RWPE1 (cell line): ENCODE measurements at regions not wholly inside any gene's neighbourhood (a gene's known extent, or its start where the extent isn't known, plus 50 kb on each side); places are given as distances from the start of the nearest gene placed in this dataset.

Experiments
- CTCF ChIA-PET: fragments of 350-600 bp; sonication (Branson Sonifier 250); formaldehyde crosslinking; extraction: SDS; loops from one replicate; lab custom pipeline; 2021; lab: Yijun Ruan, JAX
- POLR2A ChIA-PET: fragments of 400-600 bp; formaldehyde crosslinking; extraction: SDS; loops from one replicate; lab custom pipeline; 2020; ENCODE audit warnings: antibody characterized with exemption; ENCODE audit not compliant: low non-redundant PET; lab: Yijun Ruan, JAX
- DNase-seq: peaks from one replicate; pipeline ENCODE4 v3.0.0; 2012; ENCODE audit warnings: low spot score
- H3K27ac ChIP-seq: fragments of 450-650 bp; 2 replicates; pipeline ENCODE4 v1.5.1; 2017
- CTCF ChIP-seq: fragments of 450-650 bp; conservative IDR thresholded peaks from 2 replicates; pipeline ENCODE4 v1.5.1; 2017; ENCODE audit warnings: low read depth, mild to moderate bottlenecking

GRCh38 chr4:67055319-67055718 lies 490.0 kb downstream of the CENPC start:
- H3K27ac ChIP-seq = no peak overlapping the region

GRCh38 chr4:67054896-67055295 lies 490.4 kb downstream of the CENPC start:
- POLR2A ChIA-PET = no interaction called here
- TF ChIP-seq CTCF = no peak
- CTCF ChIA-PET = no interaction called here
- no peak for DNase-seq
- no peak overlapping the region for H3K27ac ChIP-seq

More at GRCh38 chr4:67055319-67055718, 490.0 kb downstream of the CENPC start:
- TF ChIP-seq CTCF = no peak
- no peak for DNase-seq
- CTCF ChIA-PET = no interaction called here
- POLR2A ChIA-PET = no interaction called here

DNA sequence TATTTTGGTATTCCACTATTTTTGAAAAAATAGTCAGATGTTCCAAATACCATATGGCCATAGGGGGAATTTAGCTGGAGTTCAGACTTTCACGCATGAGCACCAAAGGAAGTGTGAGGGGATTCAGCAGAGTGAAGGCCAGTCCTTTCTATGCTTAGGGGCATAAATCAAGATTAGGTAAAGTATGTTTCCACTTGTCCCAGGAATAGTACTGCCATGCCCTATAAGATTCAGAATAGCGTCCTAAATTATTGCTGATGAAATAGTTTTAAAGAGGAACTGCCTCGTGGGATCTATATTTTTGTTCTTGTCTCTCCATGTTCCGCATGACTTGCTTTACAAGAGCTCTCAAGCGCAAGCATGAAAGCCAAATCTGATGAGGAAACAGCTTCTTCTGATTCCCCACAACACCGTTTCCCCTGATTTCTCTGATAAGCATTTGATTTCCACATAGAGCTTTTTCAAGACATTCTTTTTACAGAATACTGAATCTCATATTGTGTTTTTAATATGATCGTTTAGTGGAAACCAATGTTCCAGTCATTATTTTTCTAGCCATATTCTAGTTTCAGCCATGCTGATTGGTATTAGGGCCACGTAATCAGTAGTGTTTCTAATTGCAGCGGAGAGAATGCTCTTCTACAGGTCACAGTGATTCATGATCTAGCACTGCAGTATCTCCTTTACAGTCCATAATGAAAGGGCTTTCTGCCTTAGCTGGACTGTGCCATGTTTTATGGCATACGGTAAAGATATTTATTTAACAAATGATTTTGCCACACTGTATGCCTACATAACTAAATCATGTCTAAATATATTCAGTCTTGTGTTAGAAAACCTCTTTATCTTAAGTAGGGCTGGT lies 492.3 kb downstream of the CENPC start:
- ChIA-PET CTCF (no interaction called here), POLR2A (no interaction called here)
- DNase-seq = no peak
- no peak overlapping the region for H3K27ac ChIP-seq
- TF ChIP-seq CTCF = no peak

DNA sequence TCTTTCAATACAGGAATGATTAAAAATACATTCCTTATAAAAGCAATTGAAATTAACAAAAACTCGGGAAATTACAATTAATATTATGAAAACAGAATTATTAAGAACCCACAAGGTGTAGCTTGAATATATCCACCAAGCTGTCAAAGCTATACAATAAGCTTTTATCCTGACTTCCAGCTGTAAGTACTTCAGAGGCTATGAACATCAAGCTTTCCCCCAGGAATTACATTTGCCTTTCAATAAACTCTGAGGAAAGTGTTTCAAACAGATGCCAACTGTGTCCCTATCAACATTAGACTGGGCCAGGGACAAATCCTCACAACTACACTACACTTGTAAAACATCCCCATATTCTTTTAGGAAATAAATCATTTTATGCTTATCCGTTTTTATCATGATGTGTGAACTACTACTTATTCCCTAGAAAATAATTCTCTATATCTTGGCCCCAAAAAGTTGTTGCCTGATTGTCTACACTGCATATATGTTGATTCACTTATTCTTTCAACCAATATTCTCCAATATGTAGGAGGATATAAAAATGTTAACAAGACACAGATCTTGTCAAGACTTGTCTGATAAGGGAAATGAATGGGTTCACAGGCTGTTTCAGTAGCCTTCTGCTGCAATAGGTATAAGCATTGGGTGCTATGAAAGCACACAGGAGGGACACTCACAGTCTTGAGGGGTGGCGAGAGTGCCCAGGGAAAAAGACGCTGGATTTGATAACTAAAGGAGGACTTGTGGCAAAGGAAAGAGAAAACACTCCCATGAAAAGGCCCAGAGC lies 494.1 kb downstream of the CENPC start:
- ChIA-PET CTCF (interaction anchor here (0.6 to 0.9 kb wide), 2 partner anchors 25 to 188 kb away, joined by 3 read pairs; no protein-coding TSS in a partner anchor), POLR2A (no interaction called here)
- TF ChIP-seq CTCF = no peak
- H3K27ac ChIP-seq = no peak overlapping the region
- no peak for DNase-seq

- POLR2A ChIA-PET = no interaction called here
- TF ChIP-seq CTCF = no peak
- no peak for DNase-seq
- no peak overlapping the region for H3K27ac ChIP-seq
- CTCF ChIA-PET = no interaction called here
These were observed 495.9 kb downstream of the CENPC start for GRCh38 chr4:67049446-67049845.

DNA sequence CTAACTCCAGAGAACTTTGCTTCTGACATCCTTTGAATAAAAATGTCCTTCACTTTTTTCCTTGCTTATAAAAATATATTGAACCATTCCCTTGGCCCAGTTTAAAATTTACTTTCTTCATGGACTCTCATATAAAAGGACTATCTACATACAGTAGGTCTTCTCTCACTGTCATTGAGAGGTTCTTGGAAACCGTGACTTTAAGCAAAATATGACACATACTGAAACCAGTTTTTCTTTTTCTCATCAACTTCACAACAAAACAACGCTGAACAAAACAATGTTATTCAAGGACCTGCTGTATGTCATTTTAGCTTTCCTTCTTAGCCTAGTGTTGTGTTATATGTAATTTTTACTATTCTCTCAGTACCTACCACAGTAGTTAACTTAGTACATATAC lies 496.8 kb downstream of the CENPC start:
- TF ChIP-seq CTCF = no peak
- POLR2A ChIA-PET = no interaction called here
- no peak overlapping the region for H3K27ac ChIP-seq
- no peak for DNase-seq
- CTCF ChIA-PET = interaction anchor here (0.6 kb wide), 1 partner anchor 698 kb away, joined by 3 read pairs; no protein-coding TSS in a partner anchor
